CD14-positive monocyte (primary cell): ENCODE measurements at regions not wholly inside any gene's neighbourhood (a gene's known extent, or its start where the extent isn't known, plus 50 kb on each side); places are given as distances from the start of the nearest gene placed in this dataset.

ENCODE experiments used
- DNase-seq, 3 donors: peaks; one replicate each; pipeline ENCODE4 v3.0.0-alpha.2; 2011 to 2022
- H2AFZ ChIP-seq: 2 replicates; pipeline ENCODE4 v1.6.0; 2012; ENCODE audit warnings: mild to moderate bottlenecking, low read depth, low read length, inconsistent platforms; ENCODE audit not compliant: insufficient read depth, poor library complexity, severe bottlenecking
- H3K27ac ChIP-seq, 2 donors: 1 replicate in 1 of 2; 2 replicates in 1 of 2; pipeline ENCODE4 v1.5.1; 2012 to 2013; ENCODE audit warnings: low read length in 2 of 2, control low read depth in 1 of 2, inconsistent platforms in 1 of 2, low read depth in 1 of 2, mild to moderate bottlenecking in 1 of 2
- H3K27me3 ChIP-seq, 2 donors: one replicate each; pipeline versions ENCODE4 v1.6.0 to v1.6.1; 2011 to 2013; ENCODE audit warnings: low read length in 2 of 2; ENCODE audit not compliant: control insufficient read depth in 2 of 2, insufficient read depth in 2 of 2
- H3K36me3 ChIP-seq, 2 donors: replicated peaks in 1 of 2; 1 replicate in 1 of 2; 2 replicates in 1 of 2; pipeline versions ENCODE4 v1.5.1 to v1.6.1; 2012 to 2013; ENCODE audit warnings: low read length in 2 of 2, control low read depth in 1 of 2, inconsistent platforms in 1 of 2, mild to moderate bottlenecking in 1 of 2; ENCODE audit not compliant: insufficient read depth in 2 of 2, control insufficient read depth in 1 of 2
- H3K4me1 ChIP-seq, 2 donors: 1 replicate in 1 of 2; 2 replicates in 1 of 2; pipeline versions ENCODE4 v1.5.1 to v1.6.1; 2012 to 2013; ENCODE audit warnings: low read length in 2 of 2, control low read depth in 1 of 2, inconsistent platforms in 1 of 2, mild to moderate bottlenecking in 1 of 2, moderate library complexity in 1 of 2; ENCODE audit not compliant: insufficient read depth in 2 of 2, control insufficient read depth in 1 of 2
- H3K4me2 ChIP-seq: replicated peaks from 2 replicates; pipeline ENCODE3; 2012; ENCODE audit warnings: low read length, moderate library complexity, mild to moderate bottlenecking; ENCODE audit not compliant: poor library complexity, severe bottlenecking; ENCODE audit errors: extremely low read depth
- H3K4me3 ChIP-seq, 3 experiments: fragments of 200-600 bp in 1 of 3; sonication (generic) in 1 of 3; replicated peaks in 1 of 3; 1 replicate in 2 of 3; 2 replicates in 1 of 3; pipeline ENCODE4 v1.5.1; 2011 to 2013; ENCODE audit warnings: low read length in 3 of 3, mild to moderate bottlenecking in 3 of 3, control low read depth in 2 of 3, low read depth in 2 of 3, inconsistent platforms in 1 of 3, moderate library complexity in 1 of 3
- H3K79me2 ChIP-seq: 2 replicates; pipeline ENCODE4 v1.6.0; 2012; ENCODE audit warnings: mild to moderate bottlenecking, control low read depth, inconsistent platforms, low read length, moderate library complexity; ENCODE audit not compliant: insufficient read depth
- H3K9ac ChIP-seq: 2 replicates; pipeline ENCODE4 v1.6.0; 2017; ENCODE audit warnings: low read length, mild to moderate bottlenecking; ENCODE audit not compliant: insufficient read depth, poor library complexity, severe bottlenecking
- H3K9me3 ChIP-seq, 2 donors: replicated peaks in 1 of 2; 1 replicate in 1 of 2; 2 replicates in 1 of 2; pipeline versions ENCODE4 v1.5.1 to v1.6.1; 2012 to 2013; ENCODE audit warnings: low read length in 2 of 2, control low read depth in 1 of 2; ENCODE audit not compliant: control insufficient read depth in 1 of 2, insufficient read depth in 1 of 2
- H4K20me1 ChIP-seq: 2 replicates; pipeline ENCODE4 v1.6.0; 2012; ENCODE audit warnings: mild to moderate bottlenecking, low read length, control low read depth, moderate library complexity; ENCODE audit not compliant: insufficient read depth
- H3K27ac Mint-ChIP-seq, 7 donors: one replicate each; pipeline ENCODE4 v1.8.0; 2020; ENCODE audit warnings: mild to moderate bottlenecking in 7 of 7, mixed read lengths in 7 of 7, moderate library complexity in 6 of 7, inconsistent platforms in 2 of 7
- H3K27me3 Mint-ChIP-seq, 3 donors: one replicate each; pipeline ENCODE4 v1.8.0; 2021 to 2022; ENCODE audit warnings: low read depth in 3 of 3, mild to moderate bottlenecking in 3 of 3, mixed read lengths in 3 of 3, moderate library complexity in 3 of 3, inconsistent platforms in 1 of 3
- H3K36me3 Mint-ChIP-seq, 2 donors: one replicate each; pipeline ENCODE4 v1.8.0; 2020; ENCODE audit warnings: mixed read lengths in 2 of 2, inconsistent platforms in 1 of 2, mild to moderate bottlenecking in 1 of 2
- H3K4me1 Mint-ChIP-seq: one replicate; pipeline ENCODE4 v1.8.0; 2020; ENCODE audit warnings: mild to moderate bottlenecking, mixed read lengths
- H3K4me3 Mint-ChIP-seq, 2 donors: one replicate each; pipeline ENCODE4 v1.8.0; 2020; ENCODE audit warnings: mild to moderate bottlenecking in 2 of 2, mixed read lengths in 2 of 2, moderate library complexity in 1 of 2
- H3K9me3 Mint-ChIP-seq, 7 donors: one replicate each; pipeline ENCODE4 v1.8.0; 2020 to 2022; ENCODE audit warnings: mixed read lengths in 7 of 7, mild to moderate bottlenecking in 6 of 7, moderate library complexity in 6 of 7, inconsistent platforms in 2 of 7
- WGBS: methylation state at CpG from one replicate; pipeline ENCODE4 v1.1.5; 2013; ENCODE audit warnings: missing lambda C conversion rate; ENCODE audit not compliant: insufficient coverage; 5-methylcytosine and 5-hydroxymethylcytosine counted together
- intact Hi-C, 2 donors: fragments of 100-400 bp; cut with micrococcal nuclease; formaldehyde crosslinking; loops; one replicate each; pipeline versions ENCODE4 v1.15.0 to v1.15.1; 2023
- TF ChIP-seq, protein P1 (sequence below): fragments of 200-600 bp; IDR thresholded peaks from one replicate; pipeline ENCODE4 v1.8.0; 2022; ENCODE audit warnings: antibody characterized with exemption, mild to moderate bottlenecking

GRCh38 chr11:127806501-127806900, 780.9 kb downstream of the ETS1 start:
- Histone ChIP-seq H4K20me1 (no peaks in the 10 kb centered on the region), H3K79me2 (no peaks in the 10 kb centered on the region), H3K27me3 (no peaks in the 10 kb centered on the region), H3K27ac (no peak overlapping the region), H3K4me2 (no peak overlapping the region), H3K9ac (no peak overlapping the region), H3K36me3 (no peaks in the 10 kb centered on the region), H2AFZ (no peak overlapping the region), H3K4me3 (no peak overlapping the region), H3K9me3 (no peaks in the 10 kb centered on the region), H3K4me1 (no peaks in the 10 kb centered on the region)
- TF ChIP-seq, protein P1, sequence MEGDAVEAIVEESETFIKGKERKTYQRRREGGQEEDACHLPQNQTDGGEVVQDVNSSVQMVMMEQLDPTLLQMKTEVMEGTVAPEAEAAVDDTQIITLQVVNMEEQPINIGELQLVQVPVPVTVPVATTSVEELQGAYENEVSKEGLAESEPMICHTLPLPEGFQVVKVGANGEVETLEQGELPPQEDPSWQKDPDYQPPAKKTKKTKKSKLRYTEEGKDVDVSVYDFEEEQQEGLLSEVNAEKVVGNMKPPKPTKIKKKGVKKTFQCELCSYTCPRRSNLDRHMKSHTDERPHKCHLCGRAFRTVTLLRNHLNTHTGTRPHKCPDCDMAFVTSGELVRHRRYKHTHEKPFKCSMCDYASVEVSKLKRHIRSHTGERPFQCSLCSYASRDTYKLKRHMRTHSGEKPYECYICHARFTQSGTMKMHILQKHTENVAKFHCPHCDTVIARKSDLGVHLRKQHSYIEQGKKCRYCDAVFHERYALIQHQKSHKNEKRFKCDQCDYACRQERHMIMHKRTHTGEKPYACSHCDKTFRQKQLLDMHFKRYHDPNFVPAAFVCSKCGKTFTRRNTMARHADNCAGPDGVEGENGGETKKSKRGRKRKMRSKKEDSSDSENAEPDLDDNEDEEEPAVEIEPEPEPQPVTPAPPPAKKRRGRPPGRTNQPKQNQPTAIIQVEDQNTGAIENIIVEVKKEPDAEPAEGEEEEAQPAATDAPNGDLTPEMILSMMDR: no peak
- no peak for DNase-seq
- intact Hi-C loops: no loop called here
- Mint-ChIP-seq H3K9me3 (peaks cover 0 to 4% (median 0%) of the 10 kb centered on the region in 7 donors), H3K36me3 (no peaks in the 10 kb centered on the region), H3K27ac (no peak overlapping the region), H3K27me3 (peaks cover 0 to 4% (median 2%) of the 10 kb centered on the region in 3 donors), H3K4me3 (no peak overlapping the region), H3K4me1 (no peaks in the 10 kb centered on the region)
- WGBS: no CpG with 5 or more reads among the region's 1 CpG

DNA sequence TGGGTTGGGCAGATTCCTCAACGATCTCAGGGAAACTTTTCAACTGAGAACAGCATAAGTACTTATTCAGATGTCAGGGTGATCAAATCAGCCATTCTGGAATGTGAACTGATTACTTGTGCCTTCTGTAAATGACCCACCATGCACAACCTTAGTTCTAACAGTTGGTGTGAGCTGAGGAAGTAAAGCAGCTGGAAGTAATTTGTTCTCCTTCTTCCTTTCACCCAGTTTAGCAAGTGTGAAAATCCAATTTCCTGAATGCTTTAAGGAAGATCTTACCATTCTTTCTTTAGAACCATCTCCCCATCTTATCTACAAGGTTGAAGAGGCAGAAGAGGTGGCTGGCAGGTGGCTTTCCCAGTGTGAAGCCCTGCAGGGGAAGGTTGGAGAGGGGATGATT, 781.6 kb downstream of the ETS1 start:
- no peaks in the 10 kb centered on the region for H4K20me1 ChIP-seq
- Mint-ChIP-seq H3K4me1 (no peaks in the 10 kb centered on the region), H3K36me3 (no peaks in the 10 kb centered on the region), H3K4me3 (no peak overlapping the region), H3K27ac (no peak overlapping the region), H3K27me3 (peaks cover 0 to 2% (median 2%) of the 10 kb centered on the region in 3 donors), H3K9me3 (peaks cover 0 to 4% (median 0%) of the 10 kb centered on the region in 7 donors)
- H2AFZ ChIP-seq: no peak overlapping the region
- no peak overlapping the region for H3K27ac ChIP-seq
- no peaks in the 10 kb centered on the region for H3K79me2 ChIP-seq
- H3K36me3 ChIP-seq: no peaks in the 10 kb centered on the region
- no peak overlapping the region for H3K9ac ChIP-seq
- 100% methylated on average over 1 of the region's 1 CpG for WGBS
- H3K4me1 ChIP-seq: no peaks in the 10 kb centered on the region
- H3K27me3 ChIP-seq: no peaks in the 10 kb centered on the region
- no peaks in the 10 kb centered on the region for H3K9me3 ChIP-seq
- no peak for DNase-seq
- TF ChIP-seq, protein P1: no peak
- intact Hi-C loops: no loop called here
- H3K4me3 ChIP-seq: no peak overlapping the region
- no peak overlapping the region for H3K4me2 ChIP-seq
